ENCODE measurements at regions not wholly inside any gene's neighbourhood (a gene's known extent, or its start where the extent isn't known, plus 50 kb on each side); places are given as distances from the start of the nearest gene placed in this dataset.

DNA sequence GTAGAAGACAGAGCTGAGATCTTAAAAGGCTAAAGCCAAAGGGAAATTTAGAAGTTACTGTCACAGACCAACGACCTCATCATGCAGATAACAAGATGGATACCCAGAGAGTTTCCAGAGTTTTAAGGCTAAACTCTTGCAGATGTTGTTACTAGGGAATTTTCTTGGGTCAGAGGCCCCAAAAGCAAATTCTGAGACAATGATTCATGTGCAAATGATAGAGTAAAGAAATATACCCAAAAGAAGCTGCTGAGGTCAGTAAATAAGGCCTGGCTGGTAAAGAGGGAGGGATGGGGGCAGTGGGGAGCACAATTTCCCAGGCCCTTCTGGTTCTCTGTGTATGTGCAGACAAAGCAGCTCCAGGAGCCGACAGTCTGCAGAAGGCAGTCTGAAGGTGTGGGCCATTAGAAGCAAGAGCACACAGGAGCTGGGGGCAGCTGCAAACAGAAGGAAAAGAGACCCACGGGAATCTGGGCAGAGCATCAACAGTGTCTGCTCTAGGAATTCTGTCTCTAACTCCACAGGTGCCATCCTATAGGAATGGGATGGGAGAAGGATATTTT lies 330.8 kb downstream of the TBC1D4 start:
- in situ Hi-C loops (cut with HindIII; ENCODE audit: extremely low pct_ligation_motif_present, low pct_unique_long_range_greater_than_20kb) (no loop called here), intact Hi-C loops (cut with micrococcal nuclease; ENCODE audit: unreplicated experiment) (no loop called here)
- no peaks in the 10 kb centered on the region for H3K27me3 ChIP-seq (ENCODE audit: control insufficient read depth in 1 of 2, insufficient read depth in 2 of 2, low read length in 2 of 2)
- ATAC-seq (no peak), FAIRE-seq (no peak), DNase-seq (ENCODE audit: low spot score) (no peak)
- no TSS peak for BruUV-seq (replicated peaks)
- H2AFZ ChIP-seq (ENCODE audit: low read length): no peak overlapping the region
- CTCF ChIA-PET (ENCODE audit: low intra/inter-chr PET ratio, low total read pairs): no interaction called here
- no peaks in the 10 kb centered on the region for H3K4me1 ChIP-seq (ENCODE audit: insufficient read depth, low read length)
- POLR2A ChIA-PET: no interaction called here
- no peaks in the 10 kb centered on the region for H3K9me3 ChIP-seq (ENCODE audit: low read length)
- H3K4me2 ChIP-seq (ENCODE audit: low read depth, low read length): no peak overlapping the region
- no peak for TF ChIP-seq SUZ12 (IDR thresholded peaks at IDR 0.05; ENCODE audit: low read depth, low read length)
- TF ChIP-seq ZFP82 (CRISPR knock-in tag; IDR thresholded peaks at IDR 0.05; ENCODE audit: borderline replicate concordance): no peak
- H3K79me2 ChIP-seq (ENCODE audit: insufficient read depth, low read length): no peaks in the 10 kb centered on the region
- H3K4me3 ChIP-seq (replicated peaks in 1 of 3; ENCODE audit: insufficient read depth in 1 of 3, low read depth in 2 of 3, low read length in 3 of 3): no peak overlapping the region
- 1% methylated on average over 3 of the region's 3 CpGs for WGBS (ENCODE audit: low lambda C conversion rate)
- no peaks in the 10 kb centered on the region for H4K20me1 ChIP-seq (ENCODE audit: insufficient read depth, low read length)
- H3K36me3 ChIP-seq (replicated peaks in 1 of 2; ENCODE audit: control insufficient read depth in 1 of 2, insufficient read depth in 2 of 2, low read length in 2 of 2): no peaks in the 10 kb centered on the region
- no peak overlapping the region for H3K9ac ChIP-seq (ENCODE audit: insufficient read depth, low read depth, low read length)
- no peak overlapping the region for H3K27ac ChIP-seq (ENCODE audit: extremely low read length, insufficient read depth, low read length)

- no peaks in the 10 kb centered on the region for H3K9me3 ChIP-seq (ENCODE audit: low read length)
- H4K20me1 ChIP-seq (ENCODE audit: insufficient read depth, low read length): no peaks in the 10 kb centered on the region
- ChIA-PET CTCF (ENCODE audit: low intra/inter-chr PET ratio, low total read pairs) (no interaction called here), POLR2A (no interaction called here)
- DNase-seq (ENCODE audit: low spot score) (no peak), ATAC-seq (no peak), FAIRE-seq (no peak)
- H3K36me3 ChIP-seq (replicated peaks in 1 of 2; ENCODE audit: control insufficient read depth in 1 of 2, insufficient read depth in 2 of 2, low read length in 2 of 2): no peaks in the 10 kb centered on the region
- H3K27ac ChIP-seq (ENCODE audit: extremely low read length, insufficient read depth, low read length): no peak overlapping the region
- no TSS peak for BruUV-seq (replicated peaks)
- no peaks in the 10 kb centered on the region for H3K27me3 ChIP-seq (ENCODE audit: control insufficient read depth in 1 of 2, insufficient read depth in 2 of 2, low read length in 2 of 2)
- no peaks in the 10 kb centered on the region for H3K4me1 ChIP-seq (ENCODE audit: insufficient read depth, low read length)
- H3K4me2 ChIP-seq (ENCODE audit: low read depth, low read length): no peak overlapping the region
- intact Hi-C loops (cut with micrococcal nuclease; ENCODE audit: unreplicated experiment): no loop called here
- H3K9ac ChIP-seq (ENCODE audit: insufficient read depth, low read depth, low read length): no peak overlapping the region
- H3K4me3 ChIP-seq (replicated peaks in 1 of 3; ENCODE audit: insufficient read depth in 1 of 3, low read depth in 2 of 3, low read length in 3 of 3): no peak overlapping the region
- no peaks in the 10 kb centered on the region for H3K79me2 ChIP-seq (ENCODE audit: insufficient read depth, low read length)
- H2AFZ ChIP-seq (ENCODE audit: low read length): no peak overlapping the region
- in situ Hi-C loops (cut with HindIII; ENCODE audit: extremely low pct_ligation_motif_present, low pct_unique_long_range_greater_than_20kb): no loop called here
- TF ChIP-seq GMEB1 (CRISPR knock-in tag; IDR thresholded peaks at IDR 0.05; ENCODE audit: borderline replicate concordance): no peak
- TF ChIP-seq, protein P1, sequence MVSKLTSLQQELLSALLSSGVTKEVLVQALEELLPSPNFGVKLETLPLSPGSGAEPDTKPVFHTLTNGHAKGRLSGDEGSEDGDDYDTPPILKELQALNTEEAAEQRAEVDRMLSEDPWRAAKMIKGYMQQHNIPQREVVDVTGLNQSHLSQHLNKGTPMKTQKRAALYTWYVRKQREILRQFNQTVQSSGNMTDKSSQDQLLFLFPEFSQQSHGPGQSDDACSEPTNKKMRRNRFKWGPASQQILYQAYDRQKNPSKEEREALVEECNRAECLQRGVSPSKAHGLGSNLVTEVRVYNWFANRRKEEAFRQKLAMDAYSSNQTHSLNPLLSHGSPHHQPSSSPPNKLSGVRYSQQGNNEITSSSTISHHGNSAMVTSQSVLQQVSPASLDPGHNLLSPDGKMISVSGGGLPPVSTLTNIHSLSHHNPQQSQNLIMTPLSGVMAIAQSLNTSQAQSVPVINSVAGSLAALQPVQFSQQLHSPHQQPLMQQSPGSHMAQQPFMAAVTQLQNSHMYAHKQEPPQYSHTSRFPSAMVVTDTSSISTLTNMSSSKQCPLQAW (CRISPR knock-in tag; IDR thresholded peaks at IDR 0.05): no peak
- TF ChIP-seq HIVEP1 (CRISPR knock-in tag; IDR thresholded peaks at IDR 0.05): no peak
- TF ChIP-seq, protein P2, sequence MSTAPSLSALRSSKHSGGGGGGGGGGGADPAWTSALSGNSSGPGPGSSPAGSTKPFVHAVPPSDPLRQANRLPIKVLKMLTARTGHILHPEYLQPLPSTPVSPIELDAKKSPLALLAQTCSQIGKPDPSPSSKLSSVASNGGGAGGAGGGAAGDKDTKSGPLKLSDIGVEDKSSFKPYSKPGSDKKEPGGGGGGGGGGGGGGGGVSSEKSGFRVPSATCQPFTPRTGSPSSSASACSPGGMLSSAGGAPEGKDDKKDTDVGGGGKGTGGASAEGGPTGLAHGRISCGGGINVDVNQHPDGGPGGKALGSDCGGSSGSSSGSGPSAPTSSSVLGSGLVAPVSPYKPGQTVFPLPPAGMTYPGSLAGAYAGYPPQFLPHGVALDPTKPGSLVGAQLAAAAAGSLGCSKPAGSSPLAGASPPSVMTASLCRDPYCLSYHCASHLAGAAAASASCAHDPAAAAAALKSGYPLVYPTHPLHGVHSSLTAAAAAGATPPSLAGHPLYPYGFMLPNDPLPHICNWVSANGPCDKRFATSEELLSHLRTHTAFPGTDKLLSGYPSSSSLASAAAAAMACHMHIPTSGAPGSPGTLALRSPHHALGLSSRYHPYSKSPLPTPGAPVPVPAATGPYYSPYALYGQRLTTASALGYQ (CRISPR knock-in tag; IDR thresholded peaks at IDR 0.05): no peak
- TF ChIP-seq ZMAT5 (CRISPR knock-in tag; IDR thresholded peaks at IDR 0.05; ENCODE audit: borderline replicate concordance, low read depth): no peak
- no peak for TF ChIP-seq SMAD1 (CRISPR knock-in tag; IDR thresholded peaks at IDR 0.05; ENCODE audit: borderline replicate concordance, low read depth)
- TF ChIP-seq, protein P3, sequence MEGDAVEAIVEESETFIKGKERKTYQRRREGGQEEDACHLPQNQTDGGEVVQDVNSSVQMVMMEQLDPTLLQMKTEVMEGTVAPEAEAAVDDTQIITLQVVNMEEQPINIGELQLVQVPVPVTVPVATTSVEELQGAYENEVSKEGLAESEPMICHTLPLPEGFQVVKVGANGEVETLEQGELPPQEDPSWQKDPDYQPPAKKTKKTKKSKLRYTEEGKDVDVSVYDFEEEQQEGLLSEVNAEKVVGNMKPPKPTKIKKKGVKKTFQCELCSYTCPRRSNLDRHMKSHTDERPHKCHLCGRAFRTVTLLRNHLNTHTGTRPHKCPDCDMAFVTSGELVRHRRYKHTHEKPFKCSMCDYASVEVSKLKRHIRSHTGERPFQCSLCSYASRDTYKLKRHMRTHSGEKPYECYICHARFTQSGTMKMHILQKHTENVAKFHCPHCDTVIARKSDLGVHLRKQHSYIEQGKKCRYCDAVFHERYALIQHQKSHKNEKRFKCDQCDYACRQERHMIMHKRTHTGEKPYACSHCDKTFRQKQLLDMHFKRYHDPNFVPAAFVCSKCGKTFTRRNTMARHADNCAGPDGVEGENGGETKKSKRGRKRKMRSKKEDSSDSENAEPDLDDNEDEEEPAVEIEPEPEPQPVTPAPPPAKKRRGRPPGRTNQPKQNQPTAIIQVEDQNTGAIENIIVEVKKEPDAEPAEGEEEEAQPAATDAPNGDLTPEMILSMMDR (CRISPR knock-in tag; IDR thresholded peaks at IDR 0.05): no peak
- TF ChIP-seq ZKSCAN8 (CRISPR knock-in tag; IDR thresholded peaks at IDR 0.05; ENCODE audit: borderline replicate concordance): no peak
- no peak for TF ChIP-seq DR1 (CRISPR knock-in tag; IDR thresholded peaks at IDR 0.05)
Measured at GRCh38 chr13:75149776-75150175, 332.2 kb downstream of the TBC1D4 start.
